ENCODE measurements at regions not wholly inside any gene's neighbourhood (a gene's known extent, or its start where the extent isn't known, plus 50 kb on each side); places are given as distances from the start of the nearest gene placed in this dataset.

GRCh38 chr10:105347487-105347886, 706.4 kb downstream of the SORCS3 start:
- H3K4me3 Mint-ChIP-seq (ENCODE audit: unreplicated experiment), result no peak overlapping the region
- Histone ChIP-seq H3K4me3 (ENCODE audit: low read depth, low read length) (no peak overlapping the region), H3K4me1 (no peaks in the 10 kb centered on the region), H3K9me3 (no peaks in the 10 kb centered on the region), H3K36me3 (ENCODE audit: control insufficient read depth, insufficient read depth, low read length) (no peaks in the 10 kb centered on the region), H3K27me3 (replicated peaks; ENCODE audit: control insufficient read depth, insufficient read depth, low read length) (no peaks in the 10 kb centered on the region)
- no peaks in the 10 kb centered on the region for H3K36me3 Mint-ChIP-seq (ENCODE audit: insufficient read depth, unreplicated experiment)
- ChIA-PET CTCF (no interaction called here), POLR2A (no interaction called here)
- no peak overlapping the region for H3K27ac Mint-ChIP-seq (ENCODE audit: unreplicated experiment)
- no TSS peak for BruUV-seq (replicated peaks)
- H3K27me3 Mint-ChIP-seq (ENCODE audit: insufficient read depth, unreplicated experiment), result peaks cover 7% of the 10 kb centered on the region
- H3K9me3 Mint-ChIP-seq (ENCODE audit: unreplicated experiment), result no peaks in the 10 kb centered on the region
- no peak for DNase-seq
- intact Hi-C loops (cut with micrococcal nuclease; ENCODE audit: unreplicated experiment), result no loop called here
- no peaks in the 10 kb centered on the region for H3K4me1 Mint-ChIP-seq (ENCODE audit: low read depth, unreplicated experiment)
- TF ChIP-seq, protein P1, sequence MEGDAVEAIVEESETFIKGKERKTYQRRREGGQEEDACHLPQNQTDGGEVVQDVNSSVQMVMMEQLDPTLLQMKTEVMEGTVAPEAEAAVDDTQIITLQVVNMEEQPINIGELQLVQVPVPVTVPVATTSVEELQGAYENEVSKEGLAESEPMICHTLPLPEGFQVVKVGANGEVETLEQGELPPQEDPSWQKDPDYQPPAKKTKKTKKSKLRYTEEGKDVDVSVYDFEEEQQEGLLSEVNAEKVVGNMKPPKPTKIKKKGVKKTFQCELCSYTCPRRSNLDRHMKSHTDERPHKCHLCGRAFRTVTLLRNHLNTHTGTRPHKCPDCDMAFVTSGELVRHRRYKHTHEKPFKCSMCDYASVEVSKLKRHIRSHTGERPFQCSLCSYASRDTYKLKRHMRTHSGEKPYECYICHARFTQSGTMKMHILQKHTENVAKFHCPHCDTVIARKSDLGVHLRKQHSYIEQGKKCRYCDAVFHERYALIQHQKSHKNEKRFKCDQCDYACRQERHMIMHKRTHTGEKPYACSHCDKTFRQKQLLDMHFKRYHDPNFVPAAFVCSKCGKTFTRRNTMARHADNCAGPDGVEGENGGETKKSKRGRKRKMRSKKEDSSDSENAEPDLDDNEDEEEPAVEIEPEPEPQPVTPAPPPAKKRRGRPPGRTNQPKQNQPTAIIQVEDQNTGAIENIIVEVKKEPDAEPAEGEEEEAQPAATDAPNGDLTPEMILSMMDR (IDR thresholded peaks at IDR 0.05; ENCODE audit: insufficient read depth in 1 of 2, low read depth in 1 of 2, low read length in 1 of 2, severe bottlenecking in 1 of 2, unreplicated experiment in 1 of 2), result no peak

DNA sequence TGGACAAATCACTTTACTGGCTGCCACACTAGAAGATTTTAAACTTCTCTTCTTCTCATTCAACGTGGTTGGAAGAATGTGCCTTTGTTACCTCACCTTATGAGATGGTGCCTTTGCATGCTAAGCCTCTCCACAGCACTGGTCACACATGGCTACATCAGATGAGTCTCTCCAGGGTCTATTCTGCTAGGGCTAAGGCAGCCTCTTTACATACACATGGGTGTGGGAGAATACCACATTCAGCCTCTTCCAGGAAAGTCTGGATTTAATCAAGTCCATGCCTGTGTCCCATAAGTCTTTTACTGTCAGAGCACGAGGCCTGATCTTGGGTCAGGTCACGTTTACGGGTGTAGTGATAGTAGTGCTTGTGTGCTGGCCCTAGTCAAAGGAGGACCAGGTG, 701.5 kb downstream of the SORCS3 start:
- TF ChIP-seq, protein P1 (IDR thresholded peaks at IDR 0.05; ENCODE audit: insufficient read depth in 1 of 2, low read depth in 1 of 2, low read length in 1 of 2, severe bottlenecking in 1 of 2, unreplicated experiment in 1 of 2), result no peak
- Histone ChIP-seq H3K4me3 (ENCODE audit: low read depth, low read length) (no peak overlapping the region), H3K9me3 (no peaks in the 10 kb centered on the region), H3K27me3 (replicated peaks; ENCODE audit: control insufficient read depth, insufficient read depth, low read length) (no peaks in the 10 kb centered on the region), H3K36me3 (ENCODE audit: control insufficient read depth, insufficient read depth, low read length) (no peaks in the 10 kb centered on the region), H3K4me1 (no peaks in the 10 kb centered on the region)
- H3K36me3 Mint-ChIP-seq (ENCODE audit: insufficient read depth, unreplicated experiment), result no peaks in the 10 kb centered on the region
- POLR2A ChIA-PET, result no interaction called here
- CTCF ChIA-PET, result no interaction called here
- H3K27me3 Mint-ChIP-seq (ENCODE audit: insufficient read depth, unreplicated experiment), result peaks cover 8% of the 10 kb centered on the region
- H3K27ac Mint-ChIP-seq (ENCODE audit: unreplicated experiment), result no peak overlapping the region
- no TSS peak for BruUV-seq (replicated peaks)
- intact Hi-C loops (cut with micrococcal nuclease; ENCODE audit: unreplicated experiment), result no loop called here
- H3K4me3 Mint-ChIP-seq (ENCODE audit: unreplicated experiment), result no peak overlapping the region
- H3K4me1 Mint-ChIP-seq (ENCODE audit: low read depth, unreplicated experiment), result no peaks in the 10 kb centered on the region
- H3K9me3 Mint-ChIP-seq (ENCODE audit: unreplicated experiment), result no peaks in the 10 kb centered on the region
- DNase-seq, result no peak

GRCh38 chr10:105339669-105340068, 698.6 kb downstream of the SORCS3 start:
- H3K27me3 Mint-ChIP-seq (ENCODE audit: insufficient read depth, unreplicated experiment), result peaks cover 3% of the 10 kb centered on the region
- no peak overlapping the region for H3K27ac Mint-ChIP-seq (ENCODE audit: unreplicated experiment)
- ChIA-PET POLR2A (no interaction called here), CTCF (no interaction called here)
- no peaks in the 10 kb centered on the region for H3K9me3 ChIP-seq
- no peaks in the 10 kb centered on the region for H3K9me3 Mint-ChIP-seq (ENCODE audit: unreplicated experiment)
- no peak for DNase-seq
- intact Hi-C loops (cut with micrococcal nuclease; ENCODE audit: unreplicated experiment), result no loop called here
- no peak overlapping the region for H3K4me3 Mint-ChIP-seq (ENCODE audit: unreplicated experiment)
- no peaks in the 10 kb centered on the region for H3K4me1 ChIP-seq
- no peaks in the 10 kb centered on the region for H3K36me3 Mint-ChIP-seq (ENCODE audit: insufficient read depth, unreplicated experiment)
- H3K4me1 Mint-ChIP-seq (ENCODE audit: low read depth, unreplicated experiment), result no peaks in the 10 kb centered on the region
- BruUV-seq (replicated peaks), result no TSS peak
- TF ChIP-seq, protein P1 (IDR thresholded peaks at IDR 0.05; ENCODE audit: insufficient read depth in 1 of 2, low read depth in 1 of 2, low read length in 1 of 2, severe bottlenecking in 1 of 2, unreplicated experiment in 1 of 2), result no peak
- H3K36me3 ChIP-seq (ENCODE audit: control insufficient read depth, insufficient read depth, low read length), result no peaks in the 10 kb centered on the region
- no peak overlapping the region for H3K4me3 ChIP-seq (ENCODE audit: low read depth, low read length)
- H3K27me3 ChIP-seq (replicated peaks; ENCODE audit: control insufficient read depth, insufficient read depth, low read length), result no peaks in the 10 kb centered on the region

Measured in Caco-2 (cell line).